CD14-positive monocyte (primary cell): ENCODE measurements at regions not wholly inside any gene's neighbourhood (a gene's known extent, or its start where the extent isn't known, plus 50 kb on each side); places are given as distances from the start of the nearest gene placed in this dataset.

Experiments
- DNase-seq, 3 donors: peaks; one replicate each; pipeline ENCODE4 v3.0.0-alpha.2; 2011 to 2022
- H2AFZ ChIP-seq: 2 replicates; pipeline ENCODE4 v1.6.0; 2012; ENCODE audit warnings: mild to moderate bottlenecking, low read depth, low read length, inconsistent platforms; ENCODE audit not compliant: insufficient read depth, poor library complexity, severe bottlenecking
- H3K27ac ChIP-seq, 2 donors: 1 replicate in 1 of 2; 2 replicates in 1 of 2; pipeline ENCODE4 v1.5.1; 2012 to 2013; ENCODE audit warnings: low read length in 2 of 2, control low read depth in 1 of 2, inconsistent platforms in 1 of 2, low read depth in 1 of 2, mild to moderate bottlenecking in 1 of 2
- H3K27me3 ChIP-seq, 2 donors: one replicate each; pipeline versions ENCODE4 v1.6.0 to v1.6.1; 2011 to 2013; ENCODE audit warnings: low read length in 2 of 2; ENCODE audit not compliant: control insufficient read depth in 2 of 2, insufficient read depth in 2 of 2
- H3K36me3 ChIP-seq, 2 donors: replicated peaks in 1 of 2; 1 replicate in 1 of 2; 2 replicates in 1 of 2; pipeline versions ENCODE4 v1.5.1 to v1.6.1; 2012 to 2013; ENCODE audit warnings: low read length in 2 of 2, control low read depth in 1 of 2, inconsistent platforms in 1 of 2, mild to moderate bottlenecking in 1 of 2; ENCODE audit not compliant: insufficient read depth in 2 of 2, control insufficient read depth in 1 of 2
- H3K4me1 ChIP-seq, 2 donors: 1 replicate in 1 of 2; 2 replicates in 1 of 2; pipeline versions ENCODE4 v1.5.1 to v1.6.1; 2012 to 2013; ENCODE audit warnings: low read length in 2 of 2, control low read depth in 1 of 2, inconsistent platforms in 1 of 2, mild to moderate bottlenecking in 1 of 2, moderate library complexity in 1 of 2; ENCODE audit not compliant: insufficient read depth in 2 of 2, control insufficient read depth in 1 of 2
- H3K4me2 ChIP-seq: replicated peaks from 2 replicates; pipeline ENCODE3; 2012; ENCODE audit warnings: low read length, moderate library complexity, mild to moderate bottlenecking; ENCODE audit not compliant: poor library complexity, severe bottlenecking; ENCODE audit errors: extremely low read depth
- H3K4me3 ChIP-seq, 3 experiments: fragments of 200-600 bp in 1 of 3; sonication (generic) in 1 of 3; replicated peaks in 1 of 3; 1 replicate in 2 of 3; 2 replicates in 1 of 3; pipeline ENCODE4 v1.5.1; 2011 to 2013; ENCODE audit warnings: low read length in 3 of 3, mild to moderate bottlenecking in 3 of 3, control low read depth in 2 of 3, low read depth in 2 of 3, inconsistent platforms in 1 of 3, moderate library complexity in 1 of 3
- H3K79me2 ChIP-seq: 2 replicates; pipeline ENCODE4 v1.6.0; 2012; ENCODE audit warnings: mild to moderate bottlenecking, control low read depth, inconsistent platforms, low read length, moderate library complexity; ENCODE audit not compliant: insufficient read depth
- H3K9ac ChIP-seq: 2 replicates; pipeline ENCODE4 v1.6.0; 2017; ENCODE audit warnings: low read length, mild to moderate bottlenecking; ENCODE audit not compliant: insufficient read depth, poor library complexity, severe bottlenecking
- H3K9me3 ChIP-seq, 2 donors: replicated peaks in 1 of 2; 1 replicate in 1 of 2; 2 replicates in 1 of 2; pipeline versions ENCODE4 v1.5.1 to v1.6.1; 2012 to 2013; ENCODE audit warnings: low read length in 2 of 2, control low read depth in 1 of 2; ENCODE audit not compliant: control insufficient read depth in 1 of 2, insufficient read depth in 1 of 2
- H4K20me1 ChIP-seq: 2 replicates; pipeline ENCODE4 v1.6.0; 2012; ENCODE audit warnings: mild to moderate bottlenecking, low read length, control low read depth, moderate library complexity; ENCODE audit not compliant: insufficient read depth
- H3K27ac Mint-ChIP-seq, 7 donors: one replicate each; pipeline ENCODE4 v1.8.0; 2020; ENCODE audit warnings: mild to moderate bottlenecking in 7 of 7, mixed read lengths in 7 of 7, moderate library complexity in 6 of 7, inconsistent platforms in 2 of 7
- H3K27me3 Mint-ChIP-seq, 3 donors: one replicate each; pipeline ENCODE4 v1.8.0; 2021 to 2022; ENCODE audit warnings: low read depth in 3 of 3, mild to moderate bottlenecking in 3 of 3, mixed read lengths in 3 of 3, moderate library complexity in 3 of 3, inconsistent platforms in 1 of 3
- H3K36me3 Mint-ChIP-seq, 2 donors: one replicate each; pipeline ENCODE4 v1.8.0; 2020; ENCODE audit warnings: mixed read lengths in 2 of 2, inconsistent platforms in 1 of 2, mild to moderate bottlenecking in 1 of 2
- H3K4me1 Mint-ChIP-seq: one replicate; pipeline ENCODE4 v1.8.0; 2020; ENCODE audit warnings: mild to moderate bottlenecking, mixed read lengths
- H3K4me3 Mint-ChIP-seq, 2 donors: one replicate each; pipeline ENCODE4 v1.8.0; 2020; ENCODE audit warnings: mild to moderate bottlenecking in 2 of 2, mixed read lengths in 2 of 2, moderate library complexity in 1 of 2
- H3K9me3 Mint-ChIP-seq, 7 donors: one replicate each; pipeline ENCODE4 v1.8.0; 2020 to 2022; ENCODE audit warnings: mixed read lengths in 7 of 7, mild to moderate bottlenecking in 6 of 7, moderate library complexity in 6 of 7, inconsistent platforms in 2 of 7
- CTCF ChIP-seq: fragments of 200-600 bp; IDR thresholded peaks from one replicate; pipeline ENCODE4 v1.8.0; 2022; ENCODE audit warnings: antibody characterized with exemption, mild to moderate bottlenecking
- WGBS: methylation state at CpG from one replicate; pipeline ENCODE4 v1.1.5; 2013; ENCODE audit warnings: missing lambda C conversion rate; ENCODE audit not compliant: insufficient coverage; 5-methylcytosine and 5-hydroxymethylcytosine counted together
- intact Hi-C, 2 donors: fragments of 100-400 bp; cut with micrococcal nuclease; formaldehyde crosslinking; loops; one replicate each; pipeline versions ENCODE4 v1.15.0 to v1.15.1; 2023

DNA sequence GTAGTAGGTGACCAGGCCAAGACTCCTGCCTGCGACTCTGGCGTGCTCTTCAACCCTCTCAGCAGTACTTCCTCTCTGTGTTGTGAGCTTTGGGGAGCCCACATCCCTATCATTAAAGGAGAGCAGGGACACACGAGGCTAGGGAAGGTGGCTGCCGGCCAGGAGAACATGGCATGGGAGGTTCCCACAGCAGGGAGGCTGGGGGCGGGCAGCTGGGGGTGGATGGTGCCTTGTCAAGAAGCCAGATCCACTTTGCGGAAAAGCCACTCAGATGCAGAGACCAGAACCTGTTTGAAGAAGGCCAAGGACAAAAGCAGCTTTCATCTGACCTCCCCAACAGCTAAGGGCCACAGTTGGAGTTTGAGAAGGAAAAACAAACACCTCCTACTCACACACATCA lies 198.6 kb downstream of the BCL11B start:
- intact Hi-C loops = no loop called here
- no peak for DNase-seq
- peak overlapping the region; percentile 13 to 23 for H3K27ac ChIP-seq
- peaks cover 4% of the 10 kb centered on the region for H4K20me1 ChIP-seq
- H3K4me3 ChIP-seq = no peak overlapping the region
- no peaks in the 10 kb centered on the region for H3K36me3 ChIP-seq
- peaks cover 0 to 22% of the 10 kb centered on the region in 2 donors for H3K9me3 ChIP-seq
- H2AFZ ChIP-seq = no peak overlapping the region
- peak overlapping the region in 1 of 2 donors; percentile 39 for H3K4me3 Mint-ChIP-seq
- TF ChIP-seq CTCF = no peak
- no CpG with 5 or more reads among the region's 6 CpGs for WGBS
- H3K4me1 Mint-ChIP-seq = peaks cover 73% of the 10 kb centered on the region
- H3K36me3 Mint-ChIP-seq = peaks cover 30 to 36% of the 10 kb centered on the region in 2 donors
- H3K9ac ChIP-seq = no peak overlapping the region
- no peaks in the 10 kb centered on the region for H3K27me3 ChIP-seq
- H3K4me1 ChIP-seq = peaks cover 51 to 56% of the 10 kb centered on the region in 2 donors
- H3K27me3 Mint-ChIP-seq = peaks cover 0 to 8% (median 2%) of the 10 kb centered on the region in 3 donors
- H3K27ac Mint-ChIP-seq = peak overlapping the region in 5 of 7 donors; percentile 28 to 77 (median 54)
- H3K9me3 Mint-ChIP-seq = peaks cover 8 to 54% (median 32%) of the 10 kb centered on the region in 7 donors
- peaks cover 60% of the 10 kb centered on the region for H3K79me2 ChIP-seq
- no peak overlapping the region for H3K4me2 ChIP-seq

DNA sequence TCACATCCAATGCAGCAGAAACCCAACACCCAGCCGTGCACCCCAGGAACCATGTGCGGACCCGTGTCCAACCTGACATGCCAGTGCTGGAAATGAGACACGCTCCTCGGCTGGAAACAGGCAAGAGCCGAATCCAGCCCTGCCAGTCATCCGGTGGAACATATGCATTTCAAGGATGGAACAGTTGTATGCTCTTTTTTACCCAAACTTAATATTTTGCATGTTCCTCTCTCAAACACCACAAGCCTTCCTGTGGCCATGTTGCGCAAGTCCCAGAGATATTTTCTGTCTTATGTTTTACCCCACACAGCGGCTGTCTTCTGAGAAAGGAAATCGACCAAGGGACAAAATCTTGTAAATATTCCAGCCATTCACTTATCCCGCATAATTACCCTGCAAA lies 196.9 kb downstream of the BCL11B start:
- peak overlapping the region; percentile 37 for H3K9ac ChIP-seq
- Mint-ChIP-seq H3K4me1 (peaks cover 70% of the 10 kb centered on the region), H3K27ac (peak overlapping the region; percentile 54 to 95 (median 92)), H3K27me3 (peaks cover 0 to 8% (median 2%) of the 10 kb centered on the region in 3 donors), H3K4me3 (peak overlapping the region; percentile 85 to 95), H3K9me3 (peaks cover 10 to 51% (median 30%) of the 10 kb centered on the region in 7 donors), H3K36me3 (peaks cover 21 to 28% of the 10 kb centered on the region in 2 donors)
- H3K4me2 ChIP-seq = peak overlapping the region; percentile 70
- peak overlapping the region; percentile 72 to 76 for H3K27ac ChIP-seq
- no peaks in the 10 kb centered on the region for H3K36me3 ChIP-seq
- H4K20me1 ChIP-seq = peaks cover 4% of the 10 kb centered on the region
- H3K4me3 ChIP-seq = peak overlapping the region; percentile 38 to 71 (median 46)
- DNase-seq = peak in 2 of 3 donors; percentile 29 to 36
- TF ChIP-seq CTCF = no peak
- H3K9me3 ChIP-seq = peaks cover 2 to 24% of the 10 kb centered on the region in 2 donors
- H3K4me1 ChIP-seq = peaks cover 51 to 56% of the 10 kb centered on the region in 2 donors
- peak overlapping the region; percentile 47 for H2AFZ ChIP-seq
- 27% methylated on average over 11 of the region's 11 CpGs for WGBS
- peaks cover 45% of the 10 kb centered on the region for H3K79me2 ChIP-seq
- no peaks in the 10 kb centered on the region for H3K27me3 ChIP-seq
- intact Hi-C loops = loop anchor here in 1 of 2 donors (5.0 kb wide), 1 partner anchor 38 kb away; no protein-coding TSS in a partner anchor
